Activated naive CD4-positive, alpha-beta T cell treated with anti-CD3 and anti-CD28 coated beads, Interleukin-2, amount 50 U/mL, for 16 hours (primary cell): ENCODE measurements at regions not wholly inside any gene's neighbourhood (a gene's known extent, or its start where the extent isn't known, plus 50 kb on each side); places are given as distances from the start of the nearest gene placed in this dataset.
A peak's percentile ranks its signal among the peaks of the same experiment; 100 is the strongest.
"Not testable (repeated sequence)": the region's sequence is repeated elsewhere in the genome, so short reads cannot be mapped to it uniquely, and the experiment has no call there.

Source experiments
- DNase-seq: peaks from one replicate; pipeline ENCODE4 v3.0.0-alpha.2; 2020

DNA sequence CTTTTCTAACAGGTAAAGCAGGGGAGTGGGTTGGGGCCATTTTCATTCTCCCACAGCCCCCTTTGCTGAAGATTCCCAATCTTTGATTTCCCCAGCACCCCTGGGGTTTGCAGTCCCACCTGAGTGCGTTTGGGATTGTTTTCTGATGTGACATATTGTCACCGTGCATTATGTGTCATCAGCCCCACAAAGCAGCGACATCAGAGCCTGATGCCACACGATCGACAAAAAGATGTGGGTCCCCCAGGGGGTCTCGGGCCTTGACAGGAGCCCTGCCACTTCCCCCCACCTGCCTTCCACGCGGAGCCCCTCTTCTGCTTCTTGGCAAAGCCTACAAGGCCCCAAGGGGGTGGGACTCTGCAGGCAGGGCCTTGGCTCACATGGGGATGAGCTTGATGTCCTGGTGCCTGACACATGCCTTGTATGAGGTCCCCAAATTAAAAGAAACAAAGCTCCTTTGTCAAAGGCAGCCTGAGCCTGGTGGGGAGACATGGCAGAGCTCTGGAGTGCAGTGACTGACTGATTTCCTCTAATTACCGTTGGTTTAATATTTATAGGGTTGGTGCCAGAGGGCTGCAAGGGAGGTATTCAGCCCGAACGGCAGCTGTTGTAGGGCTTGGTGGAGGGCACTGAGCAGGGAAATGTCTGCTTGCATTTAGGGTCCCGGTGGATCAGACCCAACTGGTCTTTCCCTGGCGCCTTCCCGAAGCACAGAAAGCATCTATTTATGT is 149.2 kb downstream of the MIAT start:
- DNase-seq: no peak

DNA sequence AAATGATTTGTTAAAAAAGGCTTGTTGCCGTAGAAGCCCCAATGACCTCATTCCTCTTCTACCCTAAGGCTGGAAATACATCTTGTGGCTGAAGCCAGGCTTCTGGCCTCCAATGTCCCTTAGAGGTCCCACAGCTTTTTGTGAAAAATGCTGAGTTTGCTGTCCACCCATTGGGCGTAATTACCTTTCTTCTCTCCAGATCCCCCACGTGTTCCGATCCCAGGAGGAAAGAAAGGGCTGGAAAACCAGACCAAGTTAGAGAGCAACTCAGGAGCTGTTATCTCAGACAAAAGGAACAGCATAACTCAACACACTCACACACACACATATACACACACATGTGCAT is 154.2 kb downstream of the MIAT start:
- no peak for DNase-seq

DNA sequence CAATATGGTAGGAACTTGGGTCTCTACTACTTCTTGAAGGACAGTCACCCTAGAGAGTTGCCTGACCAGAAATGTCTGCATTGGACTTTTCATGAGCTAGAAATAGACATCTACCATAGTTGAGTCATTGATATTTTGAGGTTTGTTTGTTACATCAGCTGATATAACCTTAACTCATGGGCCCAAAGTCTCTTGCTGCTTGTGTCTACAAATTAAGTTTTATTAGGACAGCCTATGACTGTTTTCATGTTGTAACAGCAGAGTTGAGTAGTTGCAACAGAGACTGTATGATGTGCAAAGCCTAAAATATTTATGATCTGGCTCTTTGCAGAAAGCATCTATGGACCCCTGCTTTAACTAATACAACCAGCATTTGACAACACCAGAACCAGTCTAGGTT is 155.3 kb downstream of the MIAT start:
- no peak for DNase-seq

DNA sequence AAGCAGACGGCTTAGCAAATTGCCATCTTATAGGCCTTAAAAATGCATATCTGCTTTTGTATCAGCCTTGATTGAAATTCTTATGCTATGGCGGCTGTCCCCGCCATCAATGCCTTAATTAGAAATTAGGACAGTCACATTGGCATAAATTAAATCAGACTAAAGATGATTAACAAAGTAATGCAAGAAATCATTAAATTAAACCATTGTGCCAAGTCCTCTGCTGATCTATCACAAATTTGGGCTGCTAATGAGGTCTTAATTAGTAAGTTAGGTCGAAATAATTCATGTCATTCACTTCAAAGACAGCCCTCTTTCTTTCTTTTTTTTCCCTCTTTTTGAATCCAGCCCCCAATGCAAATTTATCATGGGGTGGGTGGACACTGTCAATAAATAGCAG is 159.3 kb downstream of the MIAT start:
- no peak for DNase-seq

DNA sequence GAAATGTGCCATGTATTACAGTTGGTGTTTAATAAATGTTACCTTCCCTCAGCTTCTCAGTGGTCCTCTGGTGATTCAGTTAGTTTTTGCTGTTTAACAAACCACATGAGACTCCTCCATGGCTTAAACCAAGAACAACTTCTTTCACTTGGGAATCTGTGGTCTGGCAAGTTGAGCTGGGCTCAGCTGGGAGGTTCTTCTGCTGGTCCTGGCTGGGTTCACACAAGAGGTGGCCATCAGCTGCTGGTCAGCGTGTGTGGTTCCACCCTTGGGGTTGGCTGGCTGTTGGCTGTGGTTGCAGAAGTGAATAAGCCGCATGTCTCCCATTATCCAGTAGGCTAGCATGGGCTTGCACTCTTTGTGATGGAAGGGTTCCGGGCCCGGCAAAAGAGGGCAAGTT is 160.5 kb downstream of the MIAT start:
- DNase-seq: no peak

DNA sequence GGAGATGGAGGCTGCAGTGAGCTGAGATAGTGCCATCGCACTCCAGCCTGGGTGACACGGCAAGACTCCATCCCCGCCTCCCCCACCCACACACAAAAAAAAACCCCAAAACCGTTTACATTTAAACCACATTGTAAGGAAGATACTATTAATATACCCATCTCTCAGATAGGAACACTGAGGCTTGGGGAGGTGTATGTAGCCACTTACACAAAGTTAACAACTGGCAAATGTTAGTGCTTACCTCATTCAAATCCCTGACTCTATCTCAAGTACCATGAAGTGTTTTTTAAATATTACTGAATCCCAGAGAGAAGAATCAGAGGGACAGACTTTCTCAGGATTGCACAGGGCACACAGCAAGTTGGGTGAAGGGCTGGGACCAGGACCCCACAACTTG is 164.5 kb downstream of the MIAT start:
- no peak for DNase-seq

DNA sequence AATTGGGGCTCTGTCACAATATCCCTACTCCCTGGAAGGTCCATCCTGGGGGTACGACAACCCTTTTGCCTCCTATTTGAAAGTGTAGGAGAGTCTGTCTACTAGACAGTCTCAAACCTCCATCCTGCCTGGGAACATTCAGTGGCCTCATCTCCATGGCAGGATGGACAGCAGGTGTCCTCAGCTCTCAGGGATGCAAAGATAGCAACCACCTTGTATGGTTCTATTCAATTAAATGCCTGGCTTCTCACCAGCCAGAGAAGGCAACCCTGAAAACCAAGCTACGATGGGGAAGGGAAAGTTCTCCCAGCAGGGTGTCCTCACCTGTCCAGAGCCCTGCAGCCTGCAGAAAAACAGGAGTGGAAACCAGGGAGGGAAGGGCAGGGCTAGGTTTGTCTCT is 164.9 kb downstream of the MIAT start:
- no peak for DNase-seq

DNA sequence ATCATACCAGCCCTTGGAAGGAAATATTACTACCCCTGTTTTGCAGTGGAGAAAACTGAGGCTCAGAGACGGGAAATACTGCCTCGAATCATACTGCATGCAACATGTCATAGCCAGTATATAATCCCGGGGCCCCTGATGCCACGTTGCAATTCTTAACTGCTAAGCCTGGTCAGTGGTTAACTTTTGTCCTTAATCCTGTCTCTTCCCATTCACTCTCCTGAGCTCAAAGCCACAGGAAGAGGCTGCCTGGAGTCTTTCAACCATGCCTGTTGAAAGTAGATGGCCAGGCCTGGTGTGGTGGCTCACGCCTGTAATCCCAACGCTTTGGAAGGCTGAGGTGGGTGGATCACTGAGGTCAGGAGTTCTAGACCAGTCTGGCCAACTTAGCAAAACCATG is 166.6 kb downstream of the MIAT start:
- no peak for DNase-seq

DNA sequence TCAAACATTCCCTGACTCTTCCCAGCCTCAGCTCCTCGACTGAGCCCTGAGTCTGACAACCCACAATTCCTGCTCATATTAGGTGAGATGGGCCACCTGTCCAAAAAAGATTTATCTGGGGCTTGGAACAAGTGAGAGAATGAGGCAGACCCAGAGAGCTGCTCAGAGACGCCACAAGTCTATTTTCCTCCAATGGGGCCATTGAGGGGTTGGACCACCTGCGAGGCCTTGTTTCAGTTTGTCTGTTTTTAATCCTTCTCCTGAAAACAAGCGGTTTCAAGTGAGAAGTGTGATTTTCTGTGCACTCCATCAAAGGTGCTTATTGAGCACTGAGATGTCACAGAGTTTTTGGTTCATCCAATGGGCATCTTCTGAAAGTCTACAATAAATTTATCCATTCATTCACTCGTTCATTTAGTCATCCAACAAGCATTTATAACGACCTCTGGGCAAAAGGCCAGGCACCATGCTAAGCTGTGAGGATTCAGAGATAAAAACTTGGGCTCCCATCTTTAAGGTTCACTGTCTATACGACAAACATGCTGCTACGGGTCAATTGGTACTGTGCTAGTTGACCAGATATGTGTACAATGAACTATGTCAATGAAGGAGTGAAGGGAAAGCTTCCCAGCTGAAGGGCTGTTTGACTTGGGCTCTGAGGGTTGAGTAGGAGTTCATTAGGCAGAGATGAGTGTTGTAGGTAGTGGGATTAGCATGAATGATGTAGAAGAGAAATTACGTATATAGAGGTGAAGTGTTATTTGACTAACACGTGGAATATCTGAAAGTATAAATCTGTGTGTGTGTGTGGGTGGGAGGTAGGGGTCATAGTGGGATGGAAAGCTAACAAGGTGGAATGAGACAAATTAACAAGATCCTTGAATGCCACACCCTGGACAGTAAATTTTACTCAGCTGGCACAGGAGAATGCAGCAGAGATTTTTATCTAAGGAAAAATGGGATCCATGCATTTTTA is 168.9 kb downstream of the MIAT start:
- DNase-seq: no peak

DNA sequence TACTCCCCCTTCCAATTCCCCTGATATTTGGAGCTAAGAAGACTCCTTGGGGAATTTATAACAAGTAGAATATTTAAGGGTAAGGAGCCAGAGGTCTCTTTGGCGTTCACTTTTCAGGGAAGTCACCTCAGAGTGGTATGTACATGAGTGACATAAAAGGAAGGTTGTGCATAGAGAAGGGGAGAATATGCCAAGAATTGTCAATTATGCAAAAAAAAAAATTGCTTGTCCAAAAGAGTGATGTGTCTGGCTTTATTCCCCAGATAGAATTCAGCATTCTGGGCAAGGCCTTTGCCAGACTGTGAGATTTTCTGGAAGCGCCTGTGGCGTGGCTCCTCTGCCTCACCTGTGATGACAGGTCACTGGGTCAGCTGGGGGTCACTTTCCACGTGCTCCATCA is 170.2 kb downstream of the MIAT start:
- DNase-seq: no peak

DNA sequence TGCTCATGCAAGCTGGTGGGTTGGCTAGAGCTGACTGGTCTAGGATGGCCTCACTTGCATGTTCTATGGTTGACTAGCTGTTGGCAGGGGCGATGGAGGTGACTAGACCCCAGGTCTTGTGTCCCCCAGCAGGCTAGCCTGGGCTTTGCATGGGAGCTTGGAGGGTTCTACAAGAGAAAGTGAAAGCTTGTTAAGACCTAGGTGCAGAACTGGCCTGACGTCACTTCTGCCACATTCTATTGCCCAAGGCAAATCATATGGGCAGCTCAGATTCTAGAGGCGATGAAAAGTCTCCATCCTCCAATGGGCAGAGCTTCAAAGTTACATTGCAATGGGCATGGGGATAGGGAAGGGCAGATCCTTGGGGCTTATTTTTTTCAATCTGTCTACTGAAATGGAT is 170.9 kb downstream of the MIAT start:
- no peak for DNase-seq

DNA sequence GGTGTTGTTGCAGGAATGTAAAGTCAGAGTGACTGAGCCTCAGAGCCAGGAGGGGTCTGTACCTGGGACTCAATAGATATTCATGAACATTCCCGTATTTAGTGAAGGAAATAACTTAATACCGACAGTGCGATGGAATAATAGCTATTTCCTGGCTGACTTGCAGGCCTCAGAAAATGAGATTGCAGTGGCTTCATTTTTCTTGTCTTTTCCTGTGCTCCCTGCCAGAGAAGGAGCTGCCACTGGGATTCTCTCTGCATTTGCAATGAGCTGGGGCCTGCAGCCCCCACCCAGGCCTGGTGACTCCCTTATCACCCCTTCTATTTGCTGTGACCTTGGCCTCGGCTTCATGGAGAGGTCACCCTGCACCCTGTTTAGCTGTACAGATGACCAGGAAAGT is 173.4 kb downstream of the MIAT start:
- no peak for DNase-seq

DNA sequence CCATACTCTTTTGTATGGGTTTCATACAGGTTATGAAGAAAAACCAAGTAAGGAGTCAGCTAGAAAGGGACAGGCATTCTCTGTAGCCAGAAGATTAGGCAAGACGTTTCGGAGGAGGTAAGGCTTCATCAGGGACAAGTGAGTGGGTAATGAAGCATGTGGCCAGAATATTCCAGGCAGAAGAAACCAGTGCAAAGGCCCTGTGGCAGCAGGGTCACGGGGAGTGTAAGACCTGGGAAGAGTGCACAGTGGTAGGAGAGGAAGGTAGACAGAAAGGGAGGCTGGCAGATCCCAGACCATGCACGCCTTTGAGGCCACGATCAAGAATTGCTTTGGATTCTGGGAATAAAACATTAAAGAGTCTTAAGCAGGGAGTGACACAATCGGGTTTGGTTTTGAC is 177.6 kb downstream of the MIAT start:
- no peak for DNase-seq

DNA sequence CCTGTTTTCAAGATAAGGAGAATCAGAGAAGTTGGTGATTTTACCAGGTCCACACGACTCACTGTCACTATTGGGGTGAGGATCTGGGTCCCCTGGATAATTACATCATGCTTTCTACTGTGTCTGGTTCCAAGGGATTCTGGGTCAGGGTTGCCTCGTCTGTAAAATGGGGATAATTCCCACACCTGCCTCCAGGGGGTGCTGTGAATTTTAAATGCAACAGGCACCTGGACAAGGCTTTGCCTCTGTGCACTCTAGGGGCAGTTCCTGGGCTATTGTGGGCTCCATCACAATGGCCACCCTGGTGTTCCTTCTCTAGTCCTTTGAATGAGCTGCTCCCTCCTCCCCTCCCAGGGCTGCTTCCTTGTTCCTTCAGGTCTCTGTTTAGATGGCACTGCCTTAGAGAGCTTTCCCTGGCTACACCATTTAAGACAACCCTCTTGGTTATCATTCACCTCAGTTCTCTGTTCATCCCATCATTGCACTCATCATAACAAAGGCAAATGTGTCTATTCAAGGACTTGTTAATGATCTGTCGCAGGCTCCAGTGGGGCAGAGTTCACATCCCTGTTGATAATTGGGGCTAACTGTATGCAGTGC is 178.6 kb downstream of the MIAT start:
- peak; percentile 38 for DNase-seq

DNA sequence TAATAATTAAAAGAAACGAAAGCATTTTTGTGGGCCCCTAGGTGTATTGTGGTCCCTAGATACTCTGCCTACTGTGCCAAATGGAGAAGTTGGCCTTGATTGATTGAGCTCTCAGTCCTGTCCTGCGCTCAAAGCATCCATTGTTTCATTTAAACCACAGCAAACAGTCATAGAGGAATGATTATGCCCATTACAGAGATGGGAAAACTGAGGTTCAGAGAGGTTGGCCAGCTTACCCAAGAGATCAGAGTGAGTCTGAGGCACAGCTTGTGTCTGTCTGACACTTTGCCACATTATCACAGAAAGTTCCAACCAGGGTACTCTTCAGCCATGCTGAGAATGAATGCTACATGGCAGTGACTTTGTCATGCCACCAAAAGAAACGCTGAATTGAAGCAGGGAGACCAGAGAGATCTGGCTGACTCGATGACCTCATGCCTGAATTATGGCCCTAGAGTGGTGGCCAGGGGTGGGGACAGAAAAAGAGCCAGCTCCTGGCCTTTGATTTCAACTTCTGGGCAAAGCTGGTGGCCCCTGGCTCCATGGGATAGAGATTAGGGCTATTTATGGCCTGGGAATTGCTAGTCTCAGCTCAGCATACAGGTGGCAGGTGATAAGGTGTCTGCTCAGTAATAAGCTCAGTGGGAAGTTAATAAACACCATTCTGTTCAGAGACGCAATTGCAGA is 180.5 kb downstream of the MIAT start:
- no peak for DNase-seq

DNA sequence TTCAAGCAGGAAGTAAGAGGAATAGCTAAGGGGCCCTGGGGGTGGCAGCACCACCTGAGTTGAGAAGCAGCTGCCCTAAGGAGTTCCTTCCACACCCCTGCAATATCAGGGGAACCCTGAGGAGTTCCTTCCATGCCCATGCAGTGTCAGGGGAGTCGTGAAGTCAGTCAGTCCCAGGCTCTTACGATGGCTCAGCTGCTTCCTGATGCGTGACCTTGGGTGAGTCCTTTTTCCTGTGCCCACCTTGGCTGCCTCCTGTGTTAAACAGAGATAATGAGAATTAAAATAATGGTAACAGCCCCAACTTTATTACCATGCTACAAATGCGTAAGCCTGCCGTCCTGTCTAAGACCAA is 181.1 kb downstream of the MIAT start:
- DNase-seq: no peak

DNA sequence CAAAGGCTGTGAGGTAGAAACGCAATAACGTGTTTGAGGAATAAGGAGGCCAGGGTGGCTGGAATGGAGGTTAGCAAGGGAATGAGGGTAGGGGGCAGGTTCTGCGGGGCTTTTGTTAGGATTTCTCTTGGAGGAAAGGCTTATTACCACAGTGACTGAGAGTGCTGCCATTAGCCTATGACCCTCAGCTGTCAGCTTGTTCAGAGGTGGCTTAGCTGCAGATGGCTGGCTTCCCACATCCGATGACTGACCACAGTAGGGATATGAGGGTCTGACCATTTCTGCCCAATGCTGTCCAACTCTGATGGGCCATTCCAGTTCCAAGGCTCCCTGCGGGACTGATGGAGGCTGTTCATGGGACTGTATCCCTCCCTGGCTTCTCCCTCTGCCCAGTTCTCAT is 181.8 kb downstream of the MIAT start:
- DNase-seq: no peak

DNA sequence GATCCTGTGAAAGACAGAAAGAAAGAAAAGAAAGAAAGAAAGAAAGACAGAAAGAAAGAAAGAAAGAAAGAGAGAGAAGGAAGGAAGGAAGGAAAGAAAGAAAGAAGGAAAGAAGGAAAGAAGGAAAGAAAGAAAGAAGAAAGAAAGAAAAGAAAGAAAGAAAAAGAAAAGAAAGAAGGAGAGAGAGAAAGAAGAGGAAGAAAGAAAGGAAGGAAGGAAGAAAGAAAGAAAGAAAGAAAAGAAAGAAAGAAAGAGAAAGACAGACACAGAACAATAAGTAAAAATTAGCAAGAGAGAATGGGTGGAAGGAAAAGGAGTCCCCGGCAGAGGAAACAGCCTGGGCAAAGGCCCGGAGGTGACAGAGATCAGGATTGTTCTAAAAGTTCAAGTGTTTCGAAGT is 183.4 kb downstream of the MIAT start:
- DNase-seq: not testable (repeated sequence)

DNA sequence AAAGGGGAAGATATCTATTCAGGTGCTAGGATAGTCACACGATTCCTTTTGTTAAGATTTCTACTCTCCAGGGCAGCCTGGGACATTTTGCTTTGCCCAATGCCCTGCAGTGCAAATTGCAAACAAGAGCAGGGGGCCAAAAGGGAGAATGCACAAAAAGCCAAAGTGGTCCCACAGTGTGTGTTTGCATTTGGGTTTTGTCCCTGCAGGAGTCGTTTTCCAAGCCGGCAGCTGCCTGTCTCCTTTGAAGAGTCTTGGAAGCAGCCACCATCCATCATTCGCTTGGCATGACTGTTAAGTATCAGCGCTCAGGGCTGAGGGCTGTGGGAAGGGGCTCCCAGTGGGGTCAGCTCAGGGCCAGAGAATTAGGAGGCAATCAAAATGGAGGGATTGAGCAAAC is 184.7 kb downstream of the MIAT start:
- DNase-seq: no peak

DNA sequence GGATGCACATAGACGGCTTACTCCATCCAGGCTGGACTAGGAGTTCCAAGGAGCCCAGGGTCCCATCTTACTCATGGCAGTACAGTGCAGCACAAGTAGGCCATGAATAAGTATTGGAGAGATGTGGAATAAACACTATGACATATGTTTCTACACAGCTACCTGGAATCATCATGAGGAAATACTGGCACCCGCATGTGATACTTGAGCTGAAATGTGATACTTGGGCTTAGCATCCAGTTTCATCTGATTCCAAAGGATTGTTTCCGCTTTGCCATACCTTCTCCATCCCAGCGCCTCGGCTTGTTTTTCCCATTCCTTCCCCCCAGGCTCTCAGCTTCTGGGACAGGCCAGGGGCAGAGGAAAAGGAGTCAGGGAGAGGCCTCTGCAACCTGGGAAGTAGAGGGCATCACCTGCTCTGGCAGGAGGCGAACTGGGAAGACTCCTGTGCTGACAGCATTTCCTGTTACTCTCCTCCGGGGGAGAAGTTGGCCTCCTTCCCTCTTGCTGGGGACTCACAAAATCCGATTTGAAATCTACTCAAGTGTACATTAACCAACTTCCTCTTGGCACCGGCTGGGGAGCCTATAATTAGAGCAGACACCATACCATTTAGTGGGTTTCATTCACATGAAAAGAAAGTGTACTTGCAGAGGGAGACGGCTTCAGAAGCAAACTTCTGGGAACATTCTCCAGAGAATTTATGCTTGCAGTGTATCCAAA is 187.8 kb downstream of the MIAT start:
- no peak for DNase-seq

DNA sequence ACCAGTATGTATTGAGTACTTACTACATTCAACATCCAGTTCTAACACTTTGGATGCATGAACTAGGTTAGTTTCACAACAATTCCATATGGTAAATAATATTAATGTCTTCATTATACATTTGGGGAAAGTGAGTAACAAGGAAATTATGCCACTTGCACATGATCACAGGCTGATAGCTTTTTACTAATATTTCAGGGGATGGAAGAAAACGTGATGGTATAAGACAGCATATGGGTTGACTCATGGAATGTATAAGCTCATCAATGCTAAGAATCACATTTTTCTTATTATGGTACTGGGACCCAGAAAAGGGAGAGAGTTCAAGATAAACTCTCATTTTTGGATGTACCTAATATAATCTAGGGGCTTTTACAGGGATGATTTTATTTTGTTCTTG is 188.7 kb downstream of the MIAT start:
- DNase-seq: no peak

DNA sequence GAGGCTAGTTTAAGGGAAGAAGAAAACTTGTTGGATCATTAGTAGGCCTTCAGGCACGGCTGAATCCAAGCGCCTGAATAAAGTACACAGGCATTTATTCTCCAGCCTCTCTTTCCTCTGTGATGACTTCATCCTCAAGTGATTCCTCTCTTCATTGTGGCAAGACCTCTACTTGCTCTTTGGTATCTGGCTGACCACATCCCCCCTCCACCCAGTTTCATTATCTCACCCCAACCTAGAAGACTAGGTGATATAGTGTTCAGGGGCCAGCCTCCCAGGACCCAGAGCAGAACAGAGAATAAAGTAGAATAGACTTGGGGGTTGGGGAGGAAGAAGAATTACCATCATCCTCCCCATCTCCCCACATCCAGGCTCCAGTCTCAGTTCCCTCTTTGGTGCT is 189.3 kb downstream of the MIAT start:
- DNase-seq: no peak

DNA sequence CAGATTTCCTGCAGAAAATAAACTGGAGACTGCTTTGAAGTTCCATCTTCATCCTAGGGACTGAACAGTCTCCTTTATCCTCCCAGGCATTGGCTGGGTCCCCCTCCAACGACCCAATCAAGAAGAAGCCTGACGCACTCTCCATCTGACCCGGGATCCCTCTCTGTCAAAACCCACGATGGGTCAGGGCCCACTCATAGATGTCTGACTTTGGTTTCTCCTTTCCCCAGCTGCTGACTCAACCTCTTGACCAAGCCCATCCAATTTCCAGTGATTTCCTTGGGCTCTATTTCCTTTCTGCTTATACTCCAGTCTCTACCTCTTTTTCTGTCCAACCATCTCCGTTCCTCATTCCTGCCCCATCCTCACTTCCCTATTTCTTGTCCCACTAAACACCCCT is 189.7 kb downstream of the MIAT start:
- no peak for DNase-seq
